ENCODE measurements at regions not wholly inside any gene's neighbourhood (a gene's known extent, or its start where the extent isn't known, plus 50 kb on each side); places are given as distances from the start of the nearest gene placed in this dataset.

DNA sequence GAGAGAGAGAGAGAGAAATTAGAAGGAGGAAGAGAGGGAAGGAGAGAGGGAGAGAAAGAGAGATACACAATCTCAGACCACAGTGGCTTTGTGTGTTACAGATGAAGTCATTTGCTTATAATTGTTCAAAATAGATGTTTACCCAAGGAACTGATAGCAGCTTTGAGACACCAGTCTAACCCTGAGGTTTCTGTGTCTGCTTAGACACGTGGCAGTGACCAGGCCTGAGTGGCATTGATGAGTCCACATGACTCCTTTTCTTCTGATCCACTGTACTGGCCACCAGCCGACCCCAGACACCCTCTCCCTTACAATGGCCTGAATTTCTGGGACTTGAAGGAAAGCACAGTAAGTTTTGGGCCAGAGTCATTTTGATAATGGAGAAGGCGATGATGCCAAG is 104.9 kb downstream of the DUSP10 start:
- DNase-seq, result no peak

DNA sequence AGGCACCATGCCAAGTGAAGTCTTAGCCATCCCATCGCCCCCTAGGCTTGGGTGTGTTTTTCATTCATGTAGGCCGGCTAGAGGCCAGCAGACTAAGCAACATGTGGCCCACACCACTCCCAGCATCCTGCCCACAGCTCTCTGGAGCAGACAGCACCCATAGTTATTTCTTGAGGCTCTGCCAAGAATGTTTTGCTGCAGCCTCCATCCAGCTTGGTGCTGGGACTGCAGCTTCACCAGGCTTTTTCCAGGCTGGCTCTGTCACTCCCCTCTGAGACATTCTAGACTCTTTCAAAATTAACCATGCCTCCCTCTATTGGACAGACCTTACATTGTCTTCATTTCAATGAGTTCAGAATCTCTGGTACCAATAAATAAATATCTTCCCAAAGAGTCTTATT is 104.2 kb downstream of the DUSP10 start:
- DNase-seq, result peak; percentile 46

DNA sequence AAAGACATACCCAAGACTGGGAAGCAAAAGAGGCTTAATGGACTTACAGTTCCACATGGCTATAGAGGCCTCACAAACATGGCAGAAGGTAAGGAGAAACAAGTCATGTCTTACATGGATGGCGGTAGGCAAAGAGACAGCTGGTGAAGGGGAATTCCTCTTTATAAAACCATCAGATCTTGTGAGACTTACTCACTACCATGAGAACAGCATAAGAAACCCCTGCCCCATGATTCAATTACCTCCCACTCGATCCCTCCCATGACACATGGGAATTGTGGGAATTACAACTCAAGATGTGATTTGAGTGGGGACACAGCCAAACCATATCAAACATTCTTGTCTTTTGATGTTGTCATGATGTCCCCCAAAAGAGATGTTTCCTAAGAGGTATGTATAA is 103.3 kb downstream of the DUSP10 start:
- peak; percentile 9 for DNase-seq

DNA sequence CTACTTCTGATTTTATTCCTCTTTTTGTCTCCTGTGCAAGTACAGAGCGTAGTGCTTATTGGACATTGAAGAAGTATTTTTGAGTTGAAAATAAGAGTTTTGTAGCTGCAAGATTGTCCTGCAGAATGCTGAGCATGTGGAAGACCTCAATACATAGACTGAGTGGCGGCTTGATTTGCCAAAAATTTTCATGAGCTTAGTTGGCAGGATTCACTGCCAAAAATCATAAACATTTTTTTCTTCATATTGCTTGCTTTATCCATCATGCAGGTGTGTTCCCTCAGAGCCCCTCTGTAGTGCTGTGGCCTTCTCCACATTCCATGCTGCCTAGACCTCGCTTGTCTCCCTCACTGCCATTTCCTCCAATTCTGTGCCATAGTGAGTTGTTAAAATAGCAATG is 100.1 kb downstream of the DUSP10 start:
- no peak for DNase-seq

DNA sequence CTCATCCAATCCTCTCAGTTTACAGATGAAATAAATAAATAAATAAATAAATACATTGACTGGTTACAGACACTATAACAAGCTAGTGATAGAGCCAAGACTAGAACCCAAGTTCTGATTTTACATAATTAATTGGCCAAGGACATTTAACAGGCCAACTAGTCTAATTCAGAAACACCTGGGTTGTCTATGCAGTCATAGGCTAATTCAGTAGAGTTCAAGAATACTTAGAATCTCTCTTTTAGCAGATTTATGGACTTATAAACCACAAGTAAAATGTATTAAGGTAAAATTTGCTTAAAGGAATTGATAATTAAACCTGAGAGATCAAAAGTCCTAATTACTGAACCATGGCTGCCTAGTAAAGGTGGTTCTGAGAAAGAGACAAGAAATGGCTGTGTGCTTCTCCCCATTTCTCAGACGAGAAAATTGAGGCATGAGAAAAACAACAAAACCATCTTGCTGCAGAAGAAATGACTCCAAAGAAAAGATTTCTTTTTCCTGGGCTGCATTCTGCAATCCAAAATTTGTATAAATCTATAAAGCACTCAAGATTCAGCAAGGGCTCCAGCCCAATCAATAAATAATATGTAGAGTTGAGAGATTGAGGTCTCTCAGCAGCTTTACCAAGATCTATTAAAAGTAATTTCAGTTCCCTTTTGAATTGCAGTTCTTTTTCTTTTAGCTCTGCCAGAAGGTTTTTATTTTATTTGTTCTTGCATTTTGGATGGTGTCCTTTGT is 98.3 kb downstream of the DUSP10 start:
- no peak for DNase-seq

DNA sequence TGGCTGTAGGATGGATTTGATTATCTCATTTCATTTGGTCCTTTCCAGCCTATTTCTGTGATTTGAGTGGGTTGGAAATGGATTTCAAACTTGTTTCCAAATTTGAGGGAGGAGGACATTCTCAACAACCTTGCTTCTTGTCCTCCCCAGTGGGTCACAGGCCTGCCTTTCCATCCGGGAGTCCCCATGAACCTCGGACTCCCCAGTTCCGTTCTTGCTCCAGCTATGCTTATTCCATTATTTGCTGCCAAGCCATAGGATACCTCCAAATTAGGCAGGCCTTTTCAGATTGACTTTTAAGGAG is 97.8 kb downstream of the DUSP10 start:
- DNase-seq, result no peak

DNA sequence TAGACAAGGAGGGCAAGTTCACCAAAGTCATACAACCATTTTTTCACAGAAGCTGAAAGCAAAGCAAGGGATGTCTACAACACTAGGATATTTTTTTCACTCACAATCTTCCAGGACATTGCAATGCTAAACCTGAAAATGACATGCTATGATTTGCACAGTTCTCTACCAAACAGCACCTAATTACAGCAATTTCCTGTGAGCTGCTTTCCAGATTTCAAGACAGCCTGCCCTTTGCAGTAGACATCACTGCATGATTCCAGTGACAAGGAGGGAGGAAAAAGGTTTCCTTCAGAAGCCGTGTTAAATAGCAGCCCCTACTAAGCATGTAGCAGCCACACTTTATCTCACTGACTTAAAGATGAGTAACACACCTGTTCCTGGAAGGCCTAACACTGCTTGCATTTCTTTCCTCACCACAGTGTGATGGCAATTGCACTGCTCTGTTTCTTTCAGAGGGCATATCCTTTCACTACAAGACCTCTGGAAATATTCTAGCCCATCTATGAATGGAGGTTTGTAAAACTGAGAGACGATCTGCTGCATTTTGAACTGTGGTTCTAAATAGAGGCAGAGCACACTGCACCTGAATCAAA is 97.1 kb downstream of the DUSP10 start:
- no peak for DNase-seq

DNA sequence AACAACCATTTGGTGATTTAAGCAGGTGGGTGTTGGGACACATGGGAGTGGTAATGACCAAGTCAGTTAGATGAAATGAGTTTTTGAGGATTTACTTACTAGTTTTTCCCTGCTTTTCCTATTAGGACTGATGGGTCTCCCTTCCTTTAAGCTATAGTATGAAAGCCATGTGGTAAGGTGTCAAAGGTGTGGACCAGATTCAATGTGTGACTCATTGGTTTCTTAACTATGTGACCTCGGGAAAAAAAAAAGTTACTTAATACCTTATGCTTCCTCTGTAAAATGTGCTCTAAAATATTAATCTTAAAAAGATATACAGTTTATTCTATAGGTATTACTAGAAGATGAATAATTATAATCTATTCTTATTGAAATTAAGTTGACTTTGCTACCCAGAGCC is 93.7 kb downstream of the DUSP10 start:
- no peak for DNase-seq

All from fibroblast of skin of right biceps (primary cell).